Gastroesophageal sphincter (tissue), 3 donors: ENCODE measurements at regions not wholly inside any gene's neighbourhood (a gene's known extent, or its start where the extent isn't known, plus 50 kb on each side); places are given as distances from the start of the nearest gene placed in this dataset.

ENCODE experiments used
- EP300 ChIP-seq: sonication (generic); formaldehyde crosslinking; IDR thresholded peaks from one replicate; pipeline ENCODE4 v1.6.1; 2017; ENCODE audit warnings: antibody characterized with exemption, mild to moderate bottlenecking
- POLR2A ChIP-seq, 2 donors: fragments of 450-650 bp; IDR thresholded peaks; one replicate each; pipeline ENCODE4 v1.6.1; 2017; ENCODE audit warnings: antibody characterized with exemption in 2 of 2, mild to moderate bottlenecking in 2 of 2, moderate library complexity in 1 of 2
- TF ChIP-seq, protein P1 (sequence below), 4 experiments: fragments of 200-600 bp in 2 of 4; fragments of 450-650 bp in 2 of 4; sonication (generic) in 1 of 4; IDR thresholded peaks; one replicate each; pipeline ENCODE4 v1.5.1; 2017 to 2019; ENCODE audit warnings: antibody characterized with exemption in 4 of 4, mild to moderate bottlenecking in 2 of 4, moderate library complexity in 2 of 4

DNA sequence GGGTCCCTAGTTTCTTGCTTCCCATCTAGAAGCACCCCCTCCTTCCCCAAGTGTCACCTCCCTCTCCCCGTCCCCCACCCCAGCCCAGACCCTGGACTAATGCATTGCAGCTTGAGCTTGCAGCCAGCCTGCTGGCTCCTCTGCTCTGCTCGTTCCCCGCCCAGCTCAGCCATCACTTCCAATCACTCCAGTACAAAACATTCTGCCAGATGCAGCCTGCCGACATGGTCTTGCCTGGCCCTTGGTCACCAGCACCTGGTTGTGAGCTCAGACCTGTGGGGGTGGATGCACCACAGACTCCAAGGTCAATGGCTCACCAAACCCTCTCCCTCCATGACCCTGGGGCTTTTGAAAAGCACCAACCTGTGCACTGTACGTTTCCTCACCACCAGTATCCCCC lies 172.9 kb upstream of the SMIM23 start:
- TF ChIP-seq POLR2A (IDR thresholded peaks at IDR 0.05) (no peak), EP300 (no peak)
- TF ChIP-seq, protein P1, sequence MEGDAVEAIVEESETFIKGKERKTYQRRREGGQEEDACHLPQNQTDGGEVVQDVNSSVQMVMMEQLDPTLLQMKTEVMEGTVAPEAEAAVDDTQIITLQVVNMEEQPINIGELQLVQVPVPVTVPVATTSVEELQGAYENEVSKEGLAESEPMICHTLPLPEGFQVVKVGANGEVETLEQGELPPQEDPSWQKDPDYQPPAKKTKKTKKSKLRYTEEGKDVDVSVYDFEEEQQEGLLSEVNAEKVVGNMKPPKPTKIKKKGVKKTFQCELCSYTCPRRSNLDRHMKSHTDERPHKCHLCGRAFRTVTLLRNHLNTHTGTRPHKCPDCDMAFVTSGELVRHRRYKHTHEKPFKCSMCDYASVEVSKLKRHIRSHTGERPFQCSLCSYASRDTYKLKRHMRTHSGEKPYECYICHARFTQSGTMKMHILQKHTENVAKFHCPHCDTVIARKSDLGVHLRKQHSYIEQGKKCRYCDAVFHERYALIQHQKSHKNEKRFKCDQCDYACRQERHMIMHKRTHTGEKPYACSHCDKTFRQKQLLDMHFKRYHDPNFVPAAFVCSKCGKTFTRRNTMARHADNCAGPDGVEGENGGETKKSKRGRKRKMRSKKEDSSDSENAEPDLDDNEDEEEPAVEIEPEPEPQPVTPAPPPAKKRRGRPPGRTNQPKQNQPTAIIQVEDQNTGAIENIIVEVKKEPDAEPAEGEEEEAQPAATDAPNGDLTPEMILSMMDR (IDR thresholded peaks at IDR 0.05), result no peak
